K562 (cell line): ENCODE measurements at regions not wholly inside any gene's neighbourhood (a gene's known extent, or its start where the extent isn't known, plus 50 kb on each side); places are given as distances from the start of the nearest gene placed in this dataset.

ENCODE experiments used
- BRD4 ChIP-seq: fragments of 200-600 bp; sonication (generic); IDR thresholded peaks from 2 replicates; pipeline ENCODE4 v1.6.1; 2017; ENCODE audit warnings: inconsistent platforms
- CTCF ChIP-seq, 3 experiments: IDR thresholded peaks in 2 of 3; conservative IDR thresholded peaks in 1 of 3; 2 replicates each; pipeline ENCODE4 v1.5.1; 2011 to 2012; ENCODE audit warnings: low read length in 3 of 3, mild to moderate bottlenecking in 3 of 3, control low read depth in 2 of 3, improper control_type of control experiment in 1 of 3, inconsistent platforms in 1 of 3, low read depth in 1 of 3, mixed read lengths in 1 of 3, moderate library complexity in 1 of 3; ENCODE audit not compliant: insufficient read depth in 2 of 3
- NFATC3 ChIP-seq: fragments of 450-650 bp; IDR thresholded peaks from 2 replicates; pipeline ENCODE4 v1.6.1; 2017; ENCODE audit warnings: mild to moderate bottlenecking
- TBP ChIP-seq: optimal IDR thresholded peaks from 2 replicates; pipeline ENCODE3; 2011; ENCODE audit warnings: low read depth, low read length, improper control_type of control experiment
- ZBTB11 ChIP-seq, 3 experiments: fragments of 200-800 bp in 1 of 3; fragments of 250-450 bp in 1 of 3; fragments of 450-650 bp in 1 of 3; sonication (Bioruptor Pico) in 1 of 3; sonication (Bioruptor generic) in 1 of 3; formaldehyde crosslinking in 1 of 3; IDR thresholded peaks; 2 replicates each; pipeline versions ENCODE4 v1.6.1 to v1.8.0; 2016 to 2022; ENCODE audit warnings: mild to moderate bottlenecking in 2 of 3, missing genetic modification characterization in 2 of 3, missing compliant biosample characterization in 1 of 3, moderate library complexity in 1 of 3
- ZNF133 ChIP-seq: fragments of 250-450 bp; sonication (Bioruptor Pico); IDR thresholded peaks from 2 replicates; pipeline ENCODE4 v1.4.0; 2020; ENCODE audit warnings: mild to moderate bottlenecking
- ZNF146 ChIP-seq: IDR thresholded peaks from one replicate; pipeline ENCODE4 v1.6.1; 2018; ENCODE audit warnings: missing compliant biosample characterization; ENCODE audit not compliant: unreplicated experiment
- ZNF318 ChIP-seq, 2 experiments: fragments of 450-650 bp; IDR thresholded peaks; 2 replicates each; pipeline ENCODE4 v1.6.1; 2016; ENCODE audit warnings: mild to moderate bottlenecking in 2 of 2, borderline replicate concordance in 1 of 2, low read depth in 1 of 2, moderate library complexity in 1 of 2

GRCh38 chr1:11399250-11399649, 79.7 kb upstream of the DISP3 start:
- no peak for TF ChIP-seq NFATC3
- no peak for TF ChIP-seq CTCF (IDR thresholded peaks at IDR 0.05 in 2 of 3, conservative IDR thresholded peaks at IDR 0.05 in 1 of 3; ENCODE audit: insufficient read depth in 2 of 3, low read depth in 1 of 3, low read length in 3 of 3)
- TF ChIP-seq ZNF318 (IDR thresholded peaks at IDR 0.05; ENCODE audit: borderline replicate concordance in 1 of 2, low read depth in 1 of 2) = no peak
- no peak for TF ChIP-seq TBP
- no peak for TF ChIP-seq ZNF146 (CRISPR knock-in tag)
- no peak for TF ChIP-seq BRD4
- TF ChIP-seq ZNF133 (CRISPR knock-in tag) = no peak
- no peak for TF ChIP-seq ZBTB11 (CRISPR knock-in tag; IDR thresholded peaks at IDR 0.05)
